ENCODE measurements at regions not wholly inside any gene's neighbourhood (a gene's known extent, or its start where the extent isn't known, plus 50 kb on each side); places are given as distances from the start of the nearest gene placed in this dataset.
"Not testable (repeated sequence)": the region's sequence is repeated elsewhere in the genome, so short reads cannot be mapped to it uniquely, and the experiment has no call there.

DNA sequence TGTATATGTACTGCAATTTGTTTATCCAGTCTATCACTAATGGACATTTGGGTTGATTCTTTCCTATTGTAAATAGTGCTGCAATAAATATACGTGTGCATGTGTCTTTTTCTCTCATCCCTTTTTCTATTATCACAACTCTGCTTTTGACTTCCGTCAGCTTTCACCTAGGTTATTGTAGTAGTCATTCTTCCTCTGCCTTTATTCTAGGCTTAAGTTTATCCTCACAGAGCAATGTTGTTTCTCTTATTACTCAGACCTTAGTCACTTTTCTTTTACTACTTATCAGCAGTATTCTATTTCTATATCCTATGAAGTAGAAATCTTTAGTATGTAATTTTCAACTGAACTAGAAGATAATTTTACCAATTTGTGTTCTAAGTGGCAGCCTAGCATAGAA lies 175.3 kb upstream of the SEMA3E start:
- DNase-seq, result no peak

GRCh38 chr7:83821866-83822265 lies 172.9 kb upstream of the SEMA3E start:
- DNase-seq, result no peak

DNA sequence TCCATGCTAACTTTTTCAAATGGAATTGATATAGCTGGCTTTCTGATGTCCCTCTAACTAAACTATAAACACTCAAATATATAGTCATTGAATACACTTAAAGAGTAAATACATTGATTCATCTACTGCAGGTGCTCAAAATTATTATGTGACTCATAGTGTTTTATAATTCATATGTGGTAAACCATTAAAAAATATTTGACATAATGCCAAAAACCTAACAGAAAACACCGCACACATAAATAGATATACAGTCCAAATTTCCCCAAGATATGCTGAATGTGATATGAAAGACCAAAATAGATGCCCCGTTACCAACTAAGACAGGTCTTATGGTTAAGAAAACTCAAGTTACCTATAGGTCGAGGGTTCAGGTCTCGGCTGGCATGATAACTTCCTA lies 171.7 kb upstream of the SEMA3E start:
- DNase-seq, result no peak

DNA sequence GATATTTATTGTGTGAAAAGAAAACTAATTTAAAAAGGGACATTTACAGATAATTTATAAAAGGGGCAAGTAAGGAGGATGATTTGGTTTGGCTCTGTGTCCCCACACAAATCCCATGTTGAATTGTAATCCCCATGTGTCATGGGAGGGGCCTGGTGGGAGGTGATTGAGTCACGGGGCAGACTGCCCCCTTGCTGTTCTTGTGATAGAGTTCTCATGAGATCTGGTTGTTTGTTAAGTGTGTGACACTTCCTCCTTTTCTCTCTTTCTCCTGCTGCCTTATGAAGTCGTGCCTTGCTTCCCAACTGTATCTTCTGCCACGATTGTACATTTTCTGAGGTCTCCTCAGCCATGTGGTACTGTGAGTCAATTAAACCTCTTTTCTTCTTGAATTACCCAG lies 171.0 kb upstream of the SEMA3E start:
- DNase-seq, result no peak

DNA sequence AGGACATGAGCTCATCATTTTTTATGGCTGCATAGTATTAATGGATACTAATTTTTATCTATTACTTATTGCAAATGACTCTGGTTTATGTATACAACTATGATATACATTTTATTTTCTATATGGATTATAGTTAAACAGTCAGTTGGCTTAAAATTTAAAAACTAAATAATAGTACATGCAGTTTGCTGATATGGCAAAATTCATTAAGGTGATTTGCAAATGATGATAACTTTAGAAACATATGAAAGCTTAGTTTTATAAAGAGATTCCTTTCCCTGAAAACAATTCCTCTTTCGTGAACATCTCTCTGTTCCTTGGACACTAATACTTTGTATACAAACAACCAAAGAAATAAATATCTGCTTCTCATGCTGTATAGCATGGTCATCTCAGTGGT lies 165.5 kb upstream of the SEMA3E start:
- no peak for DNase-seq

DNA sequence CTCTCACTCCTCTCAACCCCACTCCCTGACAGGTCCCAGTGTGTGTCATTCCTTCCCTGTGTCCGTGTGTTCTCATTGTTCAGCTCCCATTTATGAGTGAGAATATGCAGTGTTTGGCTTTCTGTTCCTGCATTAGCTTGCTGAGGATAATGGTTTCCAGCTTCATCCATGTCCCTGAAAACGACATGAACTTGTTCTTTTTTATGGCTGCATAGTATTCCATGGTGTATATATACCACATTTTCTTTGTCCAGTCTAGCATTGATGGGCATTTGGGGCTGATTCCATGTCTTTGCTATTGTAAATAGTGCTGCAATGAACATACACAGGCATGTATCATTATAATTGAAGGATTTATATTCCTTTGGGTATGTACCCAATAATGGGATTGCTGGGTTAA lies 163.6 kb upstream of the SEMA3E start:
- DNase-seq, result not testable (repeated sequence)

GRCh38 chr7:83808982-83809381 lies 160.0 kb upstream of the SEMA3E start:
- no peak for DNase-seq

DNA sequence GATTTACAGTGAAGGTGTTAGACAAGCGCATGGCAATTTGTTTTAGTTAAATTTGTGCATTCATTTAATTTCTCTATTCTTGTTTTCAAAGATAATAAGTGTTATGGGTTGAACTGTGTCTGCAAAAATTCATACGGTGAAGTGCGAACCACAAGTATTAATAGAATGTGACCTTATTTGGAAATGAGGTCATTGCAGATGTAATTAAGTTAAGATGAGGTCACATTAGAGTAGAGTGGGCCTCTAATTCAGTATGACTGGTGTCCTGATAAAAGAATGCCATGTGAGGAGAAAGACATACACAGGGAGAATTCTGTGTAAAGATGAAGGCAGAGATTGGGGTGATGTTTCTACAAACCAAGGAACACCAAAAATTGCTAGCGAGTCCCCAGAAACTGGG lies 158.8 kb upstream of the SEMA3E start:
- no peak for DNase-seq

- no peak for DNase-seq
Measured at GRCh38 chr7:83806538-83806937, 157.6 kb upstream of the SEMA3E start.

DNA sequence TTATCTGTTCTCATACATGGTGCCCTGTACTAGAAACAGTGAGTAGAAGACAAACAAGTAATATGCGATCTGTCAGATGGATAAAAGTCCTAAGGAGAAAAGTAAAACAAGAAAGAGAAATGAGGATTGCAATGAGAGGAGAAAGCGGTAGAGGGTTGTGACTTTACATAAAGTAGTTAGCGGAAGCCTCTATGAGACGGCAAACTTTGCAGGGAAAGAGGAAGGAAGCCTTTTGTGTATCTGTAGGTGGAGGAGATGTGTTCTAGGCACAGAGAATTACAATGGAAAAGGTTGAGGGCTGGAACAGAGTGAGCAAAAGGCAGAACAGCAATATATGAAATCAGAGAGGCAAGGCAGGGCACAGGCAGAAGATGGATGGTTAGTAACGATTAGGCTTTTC lies 150.4 kb upstream of the SEMA3E start:
- DNase-seq, result no peak

DNA sequence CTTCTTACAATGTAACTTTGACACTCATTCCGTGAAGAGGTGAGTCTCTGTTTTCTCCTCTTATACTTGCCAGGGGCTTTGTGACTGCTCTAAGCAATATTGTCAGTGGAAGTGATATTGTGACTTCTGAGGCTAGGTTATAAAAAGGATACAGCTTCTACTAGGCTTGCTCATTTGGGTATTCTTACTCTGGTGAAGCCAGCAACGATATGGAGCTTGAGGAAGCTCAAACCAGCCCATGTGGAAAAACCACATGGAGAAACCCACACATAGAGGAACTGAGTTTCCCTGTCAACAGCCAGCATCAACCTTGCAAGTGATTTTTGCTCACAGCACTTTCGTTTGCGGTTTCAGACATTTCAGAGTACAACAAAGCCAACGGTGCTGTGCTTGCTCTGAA lies 149.6 kb upstream of the SEMA3E start:
- no peak for DNase-seq

DNA sequence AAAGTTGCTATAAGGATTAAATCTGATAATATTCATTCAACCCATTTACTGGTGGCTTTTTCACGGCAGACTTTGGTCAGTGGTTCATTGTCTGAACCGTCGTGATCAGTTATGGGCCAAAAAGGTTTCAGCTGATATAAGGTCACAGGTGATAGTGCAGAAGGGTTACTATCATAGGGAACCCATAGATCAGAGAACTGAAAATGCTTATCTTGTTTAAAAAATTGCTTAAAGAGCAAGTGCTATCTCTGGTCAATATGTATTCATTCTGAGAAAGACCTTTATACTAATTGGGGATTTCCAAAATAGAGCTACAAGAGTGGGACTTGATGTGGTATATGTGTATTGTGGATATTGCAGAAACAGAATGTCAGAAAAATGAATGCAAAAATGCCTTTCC lies 147.8 kb upstream of the SEMA3E start:
- DNase-seq, result no peak

- DNase-seq, result no peak
Measured at GRCh38 chr7:83794829-83795228, 145.9 kb upstream of the SEMA3E start.

DNA sequence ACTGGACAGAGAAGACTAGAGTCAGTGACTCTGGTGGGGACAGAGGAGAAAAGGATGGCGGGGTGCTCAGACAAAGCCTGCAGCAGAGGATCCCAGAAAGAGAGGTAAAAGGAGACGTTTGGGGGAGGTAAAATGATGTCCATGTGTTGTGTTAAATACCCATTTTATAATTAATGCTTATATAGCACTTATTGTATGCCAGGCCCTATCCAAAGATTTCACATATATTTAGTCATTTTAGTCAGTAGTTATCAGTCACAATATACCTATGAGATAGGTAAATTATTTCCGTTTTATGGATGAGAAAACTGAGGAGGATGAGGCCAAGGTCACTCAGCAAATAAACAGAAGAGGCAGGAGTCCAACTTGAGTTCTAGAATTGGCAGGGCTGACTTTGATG lies 144.6 kb upstream of the SEMA3E start:
- no peak for DNase-seq

- no peak for DNase-seq
Measured at GRCh38 chr7:83791737-83792136, 142.8 kb upstream of the SEMA3E start.

DNA sequence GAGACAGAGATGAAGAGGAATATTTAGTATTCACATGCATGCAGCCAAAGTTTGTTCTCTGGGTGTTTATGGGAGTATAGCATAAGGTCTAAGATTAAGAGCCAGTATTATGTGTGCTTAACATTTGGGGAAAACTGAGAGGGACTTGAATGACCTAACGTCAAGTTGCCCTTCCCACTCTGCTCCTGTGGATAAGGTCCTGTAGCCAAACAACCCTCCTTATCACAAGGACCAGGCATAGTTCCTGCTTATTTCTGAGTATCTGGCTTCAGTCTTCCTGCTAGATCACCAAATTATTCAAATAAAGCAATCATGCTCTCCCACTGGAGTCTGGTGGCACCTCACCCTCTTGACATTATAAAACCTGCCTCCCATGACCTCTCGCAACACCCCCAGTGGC lies 137.9 kb upstream of the SEMA3E start:
- DNase-seq, result no peak

GRCh38 chr7:83782628-83783027 lies 133.7 kb upstream of the SEMA3E start:
- no peak for DNase-seq

- no peak for DNase-seq
Measured at GRCh38 chr7:83778073-83778443, 129.1 kb upstream of the SEMA3E start.

GRCh38 chr7:83777406-83778072 lies 128.6 kb upstream of the SEMA3E start:
- DNase-seq, result no peak

GRCh38 chr7:83769407-83769806 lies 120.5 kb upstream of the SEMA3E start:
- no peak for DNase-seq

- no peak for DNase-seq
Measured at GRCh38 chr7:83751217-83751616, 102.3 kb upstream of the SEMA3E start.

- DNase-seq, result no peak
Measured at GRCh38 chr7:83749495-83749894, 100.6 kb upstream of the SEMA3E start.

- DNase-seq, result no peak
Measured at GRCh38 chr7:83739527-83739926, 90.6 kb upstream of the SEMA3E start.

GRCh38 chr7:83738291-83738835 lies 89.4 kb upstream of the SEMA3E start:
- no peak for DNase-seq

GRCh38 chr7:83732305-83732704 lies 83.4 kb upstream of the SEMA3E start:
- no peak for DNase-seq

All from NCI-H446 (cell line).